Activated naive CD4-positive, alpha-beta T cell treated with Interleukin-2 at 50 U/mL for 16 hours (primary cell): ENCODE measurements at regions not wholly inside any gene's neighbourhood (a gene's known extent, or its start where the extent isn't known, plus 50 kb on each side); places are given as distances from the start of the nearest gene placed in this dataset.
"Not testable (repeated sequence)": the region's sequence is repeated elsewhere in the genome, so short reads cannot be mapped to it uniquely, and the experiment has no call there.

Experiments
- DNase-seq: peaks from one replicate; pipeline ENCODE4 v3.0.0-alpha.2; 2020

GRCh38 chr3:40864915-40865314 is 334.4 kb upstream of the CTNNB1 start:
- DNase-seq = no peak

GRCh38 chr3:40867797-40868196 is 331.5 kb upstream of the CTNNB1 start:
- DNase-seq = no peak

- DNase-seq = no peak
Observed at GRCh38 chr3:40869013-40869412, 330.3 kb upstream of the CTNNB1 start.

GRCh38 chr3:40869939-40870338 is 329.4 kb upstream of the CTNNB1 start:
- no peak for DNase-seq

- no peak for DNase-seq
Observed at GRCh38 chr3:40871394-40871793, 327.9 kb upstream of the CTNNB1 start.

GRCh38 chr3:40872258-40872920 is 326.9 kb upstream of the CTNNB1 start:
- no peak for DNase-seq

- DNase-seq = no peak
Observed at GRCh38 chr3:40873476-40873875, 325.8 kb upstream of the CTNNB1 start.

GRCh38 chr3:40873934-40874699 is 325.2 kb upstream of the CTNNB1 start:
- no peak for DNase-seq

- no peak for DNase-seq
Observed at GRCh38 chr3:40875581-40875980, 323.7 kb upstream of the CTNNB1 start.

GRCh38 chr3:40876009-40876408 is 323.3 kb upstream of the CTNNB1 start:
- DNase-seq = no peak

- DNase-seq = no peak
Observed at GRCh38 chr3:40876496-40876895, 322.8 kb upstream of the CTNNB1 start.

GRCh38 chr3:40877631-40878463 is 321.5 kb upstream of the CTNNB1 start:
- DNase-seq = no peak

GRCh38 chr3:40878464-40878905 is 320.8 kb upstream of the CTNNB1 start:
- DNase-seq = no peak

- no peak for DNase-seq
Observed at GRCh38 chr3:40885430-40885829, 313.9 kb upstream of the CTNNB1 start.

GRCh38 chr3:40886660-40887425 is 312.5 kb upstream of the CTNNB1 start:
- no peak for DNase-seq

- no peak for DNase-seq
Observed at GRCh38 chr3:40891186-40891585, 308.1 kb upstream of the CTNNB1 start.

- no peak for DNase-seq
Observed at GRCh38 chr3:40895109-40895508, 304.2 kb upstream of the CTNNB1 start.

- DNase-seq = no peak
Observed at GRCh38 chr3:40899286-40899712, 300.0 kb upstream of the CTNNB1 start.

GRCh38 chr3:40901298-40901697 is 298.0 kb upstream of the CTNNB1 start:
- no peak for DNase-seq

GRCh38 chr3:40901796-40902195 is 297.5 kb upstream of the CTNNB1 start:
- no peak for DNase-seq

- not testable (repeated sequence) for DNase-seq
Observed at GRCh38 chr3:40907907-40908465, 291.3 kb upstream of the CTNNB1 start.

- no peak for DNase-seq
Observed at GRCh38 chr3:40908612-40909011, 290.7 kb upstream of the CTNNB1 start.
